ENCODE measurements at regions not wholly inside any gene's neighbourhood (a gene's known extent, or its start where the extent isn't known, plus 50 kb on each side); places are given as distances from the start of the nearest gene placed in this dataset.
"Not testable (repeated sequence)": the region's sequence is repeated elsewhere in the genome, so short reads cannot be mapped to it uniquely, and the experiment has no call there.

GRCh38 chr12:4822572-4822971 lies 87.1 kb upstream of the KCNA1 start:
- no peak for DNase-seq (ENCODE audit: low read depth)

- DNase-seq (ENCODE audit: low read depth): no peak
These were observed 85.3 kb upstream of the KCNA1 start for GRCh38 chr12:4824380-4824779.

- DNase-seq (ENCODE audit: low read depth): no peak
These were observed 84.5 kb upstream of the KCNA1 start for GRCh38 chr12:4825011-4825858.

GRCh38 chr12:4826909-4827308 lies 82.8 kb upstream of the KCNA1 start:
- DNase-seq (ENCODE audit: low read depth): no peak

- DNase-seq (ENCODE audit: low read depth): no peak
These were observed 81.5 kb upstream of the KCNA1 start for GRCh38 chr12:4828176-4828575.

- no peak for DNase-seq (ENCODE audit: low read depth)
These were observed 80.4 kb upstream of the KCNA1 start for GRCh38 chr12:4829161-4829792.

GRCh38 chr12:4829793-4830162 lies 79.9 kb upstream of the KCNA1 start:
- DNase-seq (ENCODE audit: low read depth): no peak

GRCh38 chr12:4830556-4831210 lies 79.0 kb upstream of the KCNA1 start:
- no peak for DNase-seq (ENCODE audit: low read depth)

- DNase-seq (ENCODE audit: low read depth): no peak
These were observed 76.7 kb upstream of the KCNA1 start for GRCh38 chr12:4833053-4833452.

GRCh38 chr12:4833524-4833923 lies 76.2 kb upstream of the KCNA1 start:
- DNase-seq (ENCODE audit: low read depth): no peak

GRCh38 chr12:4842401-4842800 lies 67.3 kb upstream of the KCNA1 start:
- not testable (repeated sequence) for DNase-seq (ENCODE audit: low read depth)

GRCh38 chr12:4843907-4844306 lies 65.8 kb upstream of the KCNA1 start:
- no peak for DNase-seq (ENCODE audit: low read depth)

- DNase-seq (ENCODE audit: low read depth): no peak
These were observed 62.0 kb upstream of the KCNA1 start for GRCh38 chr12:4847713-4848112.

- DNase-seq (ENCODE audit: low read depth): peak; percentile 13
These were observed 60.6 kb upstream of the KCNA1 start for GRCh38 chr12:4849115-4849541.

GRCh38 chr12:4849795-4850345 lies 59.8 kb upstream of the KCNA1 start:
- DNase-seq (ENCODE audit: low read depth): no peak

GRCh38 chr12:4850857-4851380 lies 58.8 kb upstream of the KCNA1 start:
- no peak for DNase-seq (ENCODE audit: low read depth)

- DNase-seq (ENCODE audit: low read depth): no peak
These were observed 57.4 kb upstream of the KCNA1 start for GRCh38 chr12:4852308-4852707.

- no peak for DNase-seq (ENCODE audit: low read depth)
These were observed 56.8 kb upstream of the KCNA1 start for GRCh38 chr12:4852911-4853310.

GRCh38 chr12:4855121-4855924 lies 54.4 kb upstream of the KCNA1 start:
- DNase-seq (ENCODE audit: low read depth): peak; percentile 53

GRCh38 chr12:4856596-4856995 lies 53.1 kb upstream of the KCNA1 start:
- DNase-seq (ENCODE audit: low read depth): no peak

- peak; percentile 51 for DNase-seq (ENCODE audit: low read depth)
These were observed 52.0 kb upstream of the KCNA1 start for GRCh38 chr12:4857472-4858291.

Data from fibroblast of gingiva (primary cell).